Dendritic cell treated with granulocyte-macrophage colony-stimulating factor and Interleukin-4, amounts not matched to agents 40 ng/mL and 50 ng/mL, for 4 days (primary cell): ENCODE measurements at regions not wholly inside any gene's neighbourhood (a gene's known extent, or its start where the extent isn't known, plus 50 kb on each side); places are given as distances from the start of the nearest gene placed in this dataset.

Source experiments
- H3K27ac Mint-ChIP-seq: one replicate; pipeline ENCODE4 v1.8.0; 2022; ENCODE audit warnings: mild to moderate bottlenecking, mixed read lengths
- H3K27me3 Mint-ChIP-seq: one replicate; pipeline ENCODE4 v1.8.0; 2022; ENCODE audit warnings: mild to moderate bottlenecking, mixed read lengths
- H3K36me3 Mint-ChIP-seq: one replicate; pipeline ENCODE4 v1.8.0; 2022; ENCODE audit warnings: low read depth, mixed read lengths
- H3K4me1 Mint-ChIP-seq: one replicate; pipeline ENCODE4 v1.8.0; 2022; ENCODE audit warnings: low read depth, mixed read lengths
- H3K4me3 Mint-ChIP-seq: one replicate; pipeline ENCODE4 v1.8.0; 2022; ENCODE audit warnings: mild to moderate bottlenecking, moderate library complexity, mixed read lengths
- H3K9me3 Mint-ChIP-seq: one replicate; pipeline ENCODE4 v1.8.0; 2022; ENCODE audit warnings: mixed read lengths
- intact Hi-C: fragments of 100-400 bp; cut with micrococcal nuclease; formaldehyde crosslinking; loops from one replicate; pipeline ENCODE4 v1.15.0; 2022

DNA sequence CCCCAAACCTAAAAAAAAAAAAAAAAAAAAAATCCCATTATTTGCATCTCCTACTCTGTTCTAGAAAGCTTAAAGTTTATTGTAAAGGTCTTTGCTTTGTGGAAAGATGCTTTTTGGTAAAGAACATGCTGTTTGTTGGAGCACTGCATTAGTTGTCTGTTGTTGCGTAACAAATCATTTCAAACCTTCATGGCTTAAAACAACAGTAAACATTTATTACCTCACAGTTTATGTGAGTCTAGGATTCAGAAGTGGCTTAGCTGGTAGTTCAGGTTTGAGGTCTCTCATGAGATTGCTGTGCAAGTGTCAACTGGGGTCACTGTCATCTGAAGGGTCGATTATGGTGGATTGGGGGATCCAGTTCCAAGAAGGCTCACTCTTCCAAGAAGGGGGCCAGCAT is 155.2 kb upstream of the ZFP64 start:
- Mint-ChIP-seq H3K4me3 (no peak overlapping the region), H3K27ac (no peak overlapping the region), H3K36me3 (no peaks in the 10 kb centered on the region), H3K9me3 (no peaks in the 10 kb centered on the region), H3K27me3 (no peaks in the 10 kb centered on the region), H3K4me1 (no peaks in the 10 kb centered on the region)
- intact Hi-C loops: no loop called here

- Mint-ChIP-seq H3K36me3 (no peaks in the 10 kb centered on the region), H3K4me3 (no peak overlapping the region), H3K27ac (no peak overlapping the region), H3K27me3 (no peaks in the 10 kb centered on the region), H3K4me1 (no peaks in the 10 kb centered on the region), H3K9me3 (no peaks in the 10 kb centered on the region)
- intact Hi-C loops: no loop called here
Observed at GRCh38 chr20:52342913-52343312, 151.3 kb upstream of the ZFP64 start.

DNA sequence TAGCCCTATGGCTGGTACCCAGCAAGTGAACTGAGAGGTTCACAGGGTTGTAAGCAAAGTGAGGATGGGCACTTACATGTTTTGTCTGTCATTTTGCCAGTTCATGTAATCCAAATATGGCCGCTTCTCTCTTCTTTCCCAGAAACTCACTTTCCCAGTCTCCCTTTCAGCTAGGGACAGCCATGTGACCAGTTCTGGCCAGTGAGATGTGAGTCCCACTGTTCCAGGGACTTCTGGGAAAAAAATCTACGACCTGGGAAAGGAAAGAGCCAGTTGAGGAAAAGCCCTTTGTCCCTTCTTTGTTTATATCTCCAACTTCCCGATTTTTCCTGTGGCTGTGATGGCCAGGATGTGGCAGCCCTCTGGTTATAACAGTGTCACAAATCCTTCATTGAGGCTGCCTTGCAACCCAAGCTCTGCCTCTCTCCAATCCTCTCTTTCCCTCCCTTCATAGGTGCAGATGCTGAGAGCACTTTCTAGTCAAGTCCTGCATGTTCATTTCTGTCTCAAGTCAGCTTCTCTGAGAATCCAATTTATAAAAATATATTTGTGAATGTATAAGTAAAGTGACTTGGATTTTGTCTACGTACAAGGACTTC is 148.6 kb upstream of the ZFP64 start:
- Mint-ChIP-seq H3K27ac (no peak overlapping the region), H3K4me1 (no peaks in the 10 kb centered on the region), H3K36me3 (no peaks in the 10 kb centered on the region), H3K9me3 (no peaks in the 10 kb centered on the region), H3K27me3 (peaks cover 2% of the 10 kb centered on the region), H3K4me3 (no peak overlapping the region)
- intact Hi-C loops: no loop called here

GRCh38 chr20:52332649-52333250 is 141.2 kb upstream of the ZFP64 start:
- no peaks in the 10 kb centered on the region for H3K4me1 Mint-ChIP-seq
- no peak overlapping the region for H3K4me3 Mint-ChIP-seq
- H3K9me3 Mint-ChIP-seq: no peaks in the 10 kb centered on the region
- intact Hi-C loops: no loop called here
- H3K36me3 Mint-ChIP-seq: no peaks in the 10 kb centered on the region
- peaks cover 2% of the 10 kb centered on the region for H3K27me3 Mint-ChIP-seq
- no peak overlapping the region for H3K27ac Mint-ChIP-seq

DNA sequence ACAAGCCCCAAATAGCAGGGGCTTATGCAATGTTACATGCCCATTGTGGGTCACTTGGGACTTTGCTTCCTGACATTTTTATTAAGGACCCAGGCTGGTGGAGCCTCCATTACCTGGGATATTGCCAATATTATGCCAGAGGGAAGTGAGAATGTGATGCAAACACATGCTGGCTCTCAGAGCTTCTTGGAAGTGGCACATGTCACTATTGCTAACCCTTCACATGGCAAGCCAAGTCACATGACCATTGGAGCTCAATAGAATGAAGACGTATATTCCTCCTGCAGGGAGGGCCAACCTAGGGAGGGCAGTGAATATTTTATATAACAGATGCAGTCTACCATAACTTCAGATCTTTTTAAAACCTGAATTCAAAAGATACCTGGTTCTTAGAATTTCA is 140.7 kb upstream of the ZFP64 start:
- Mint-ChIP-seq H3K4me1 (no peaks in the 10 kb centered on the region), H3K4me3 (no peak overlapping the region), H3K27ac (no peak overlapping the region), H3K9me3 (no peaks in the 10 kb centered on the region), H3K36me3 (no peaks in the 10 kb centered on the region), H3K27me3 (no peaks in the 10 kb centered on the region)
- intact Hi-C loops: no loop called here

DNA sequence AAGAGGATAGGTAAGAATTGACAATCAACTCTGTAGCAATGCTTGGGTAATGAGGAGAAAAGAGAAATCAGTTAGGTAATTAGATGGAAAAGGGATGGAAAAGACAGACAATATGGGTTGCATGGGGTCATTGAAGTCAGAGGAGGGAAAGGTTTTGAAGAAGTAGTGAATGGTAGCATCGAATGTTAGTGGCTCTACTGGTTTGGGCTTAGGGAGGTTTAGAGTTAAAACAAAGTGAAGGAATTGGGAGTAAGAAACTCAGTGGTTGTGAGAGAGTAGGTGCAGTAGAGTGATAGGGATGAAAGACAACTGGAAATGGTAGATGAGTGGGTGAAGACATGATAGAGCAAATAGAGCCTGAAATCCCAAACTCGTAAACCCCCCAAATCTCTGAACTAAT is 140.1 kb upstream of the ZFP64 start:
- H3K27me3 Mint-ChIP-seq: no peaks in the 10 kb centered on the region
- intact Hi-C loops: no loop called here
- H3K4me3 Mint-ChIP-seq: no peak overlapping the region
- H3K4me1 Mint-ChIP-seq: no peaks in the 10 kb centered on the region
- no peaks in the 10 kb centered on the region for H3K36me3 Mint-ChIP-seq
- H3K27ac Mint-ChIP-seq: no peak overlapping the region
- H3K9me3 Mint-ChIP-seq: no peaks in the 10 kb centered on the region

GRCh38 chr20:52321396-52321795 is 129.8 kb upstream of the ZFP64 start:
- intact Hi-C loops: no loop called here
- Mint-ChIP-seq H3K27me3 (peaks cover 6% of the 10 kb centered on the region), H3K4me1 (no peaks in the 10 kb centered on the region), H3K4me3 (no peak overlapping the region), H3K27ac (no peak overlapping the region), H3K9me3 (no peaks in the 10 kb centered on the region), H3K36me3 (no peaks in the 10 kb centered on the region)

GRCh38 chr20:52318651-52319050 is 127.1 kb upstream of the ZFP64 start:
- no peak overlapping the region for H3K27ac Mint-ChIP-seq
- no peaks in the 10 kb centered on the region for H3K4me1 Mint-ChIP-seq
- no peak overlapping the region for H3K4me3 Mint-ChIP-seq
- H3K9me3 Mint-ChIP-seq: no peaks in the 10 kb centered on the region
- intact Hi-C loops: no loop called here
- no peaks in the 10 kb centered on the region for H3K36me3 Mint-ChIP-seq
- peaks cover 10% of the 10 kb centered on the region for H3K27me3 Mint-ChIP-seq

- Mint-ChIP-seq H3K27ac (no peak overlapping the region), H3K27me3 (peaks cover 8% of the 10 kb centered on the region), H3K9me3 (no peaks in the 10 kb centered on the region), H3K4me3 (no peak overlapping the region), H3K36me3 (no peaks in the 10 kb centered on the region), H3K4me1 (no peaks in the 10 kb centered on the region)
- intact Hi-C loops: loop anchor here (2.0 to 5.0 kb wide), 2 partner anchors 65 to 904 kb away; no protein-coding TSS in a partner anchor
Observed at GRCh38 chr20:52313341-52313963, 121.9 kb upstream of the ZFP64 start.

DNA sequence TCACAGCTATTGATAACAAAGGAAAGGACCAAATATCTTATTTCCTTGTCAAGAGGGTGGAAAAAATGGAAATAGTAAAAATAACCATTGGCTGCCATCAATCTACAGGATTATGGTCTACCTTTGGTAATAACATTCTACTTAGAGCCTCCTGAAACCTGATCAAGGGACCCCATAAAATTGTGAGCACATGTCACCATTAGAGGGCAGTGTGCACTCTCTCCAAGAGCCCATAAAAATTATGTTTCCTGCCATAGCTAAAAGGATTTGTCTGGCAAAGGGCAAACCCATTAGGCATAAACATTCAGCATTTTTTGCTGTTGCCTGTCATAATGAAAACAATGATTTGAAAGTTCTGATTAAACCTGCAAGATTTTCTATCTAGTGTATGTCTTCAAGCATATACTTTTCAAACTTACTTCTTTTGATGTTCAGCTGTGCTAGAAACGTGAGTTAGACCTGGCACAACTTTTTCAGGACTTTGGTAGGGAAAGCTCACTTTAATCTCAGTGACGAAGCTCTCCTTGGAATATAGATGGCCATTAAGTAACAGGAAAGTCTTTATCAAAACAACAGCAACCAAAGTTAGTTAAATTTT is 120.7 kb upstream of the ZFP64 start:
- Mint-ChIP-seq H3K4me3 (no peak overlapping the region), H3K27ac (no peak overlapping the region), H3K36me3 (no peaks in the 10 kb centered on the region), H3K27me3 (peaks cover 8% of the 10 kb centered on the region), H3K9me3 (no peaks in the 10 kb centered on the region), H3K4me1 (peaks cover 5% of the 10 kb centered on the region)
- intact Hi-C loops: loop anchor here (2.0 to 5.0 kb wide), 2 partner anchors 67 to 905 kb away; no protein-coding TSS in a partner anchor

DNA sequence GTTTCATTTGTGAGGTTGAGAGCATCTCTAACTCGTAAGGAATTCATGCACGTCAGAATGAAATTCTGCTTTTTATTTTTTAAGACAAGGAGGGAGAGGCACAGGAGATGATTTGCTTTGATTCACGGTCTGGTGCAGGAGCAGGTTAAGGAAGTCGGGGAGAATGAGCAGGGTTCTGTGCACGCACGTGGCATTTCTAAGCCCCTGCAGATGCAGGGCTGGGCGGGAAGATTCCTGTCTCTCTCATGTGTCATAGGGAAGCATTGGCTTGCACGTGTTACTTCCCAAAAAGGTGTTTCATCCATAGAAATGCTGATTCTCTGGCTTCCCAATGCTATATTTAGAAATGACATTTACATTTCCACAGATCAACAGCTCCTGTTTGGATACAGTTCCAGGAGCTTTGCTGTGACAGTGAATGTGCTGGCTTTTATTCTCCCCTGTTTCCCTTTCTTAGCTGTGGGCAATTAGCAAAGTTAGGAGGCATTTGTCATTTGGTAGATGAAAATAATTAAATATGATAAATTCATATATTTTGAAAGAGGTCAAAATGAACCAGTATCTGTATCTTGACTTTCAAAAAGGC is 119.7 kb upstream of the ZFP64 start:
- intact Hi-C loops: loop anchor here (5.0 kb wide), 1 partner anchor 906 kb away; no protein-coding TSS in a partner anchor

DNA sequence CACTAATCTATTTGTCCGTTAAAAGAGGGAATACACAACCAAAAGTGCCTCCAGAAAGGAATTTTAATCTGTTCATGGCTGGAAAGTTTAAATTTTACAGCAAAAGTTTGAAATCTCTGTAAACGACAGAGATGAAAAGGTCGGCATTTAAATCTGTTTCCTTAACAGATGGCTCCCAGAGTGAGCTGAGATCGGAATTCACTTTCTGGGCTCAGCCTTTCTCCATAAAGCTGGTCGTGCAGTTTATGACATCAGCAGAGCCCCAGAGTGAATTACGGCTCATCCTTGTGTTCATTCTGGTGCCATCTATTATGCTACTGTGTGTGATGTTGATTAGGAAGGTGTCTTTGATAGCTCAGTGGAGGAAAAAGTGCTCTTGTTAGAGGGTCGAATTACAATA is 117.6 kb upstream of the ZFP64 start:
- peaks cover 7% of the 10 kb centered on the region for H3K4me1 Mint-ChIP-seq
- no peak overlapping the region for H3K4me3 Mint-ChIP-seq
- H3K36me3 Mint-ChIP-seq: no peaks in the 10 kb centered on the region
- H3K9me3 Mint-ChIP-seq: no peaks in the 10 kb centered on the region
- intact Hi-C loops: no loop called here
- H3K27ac Mint-ChIP-seq: no peak overlapping the region
- H3K27me3 Mint-ChIP-seq: peaks cover 1% of the 10 kb centered on the region

More for the DNA sequence above, 119.7 kb upstream of the ZFP64 start:
- H3K27ac Mint-ChIP-seq: no peak overlapping the region
- H3K4me1 Mint-ChIP-seq: peaks cover 7% of the 10 kb centered on the region
- H3K27me3 Mint-ChIP-seq: peaks cover 3% of the 10 kb centered on the region
- H3K36me3 Mint-ChIP-seq: no peaks in the 10 kb centered on the region
- no peak overlapping the region for H3K4me3 Mint-ChIP-seq
- H3K9me3 Mint-ChIP-seq: no peaks in the 10 kb centered on the region

DNA sequence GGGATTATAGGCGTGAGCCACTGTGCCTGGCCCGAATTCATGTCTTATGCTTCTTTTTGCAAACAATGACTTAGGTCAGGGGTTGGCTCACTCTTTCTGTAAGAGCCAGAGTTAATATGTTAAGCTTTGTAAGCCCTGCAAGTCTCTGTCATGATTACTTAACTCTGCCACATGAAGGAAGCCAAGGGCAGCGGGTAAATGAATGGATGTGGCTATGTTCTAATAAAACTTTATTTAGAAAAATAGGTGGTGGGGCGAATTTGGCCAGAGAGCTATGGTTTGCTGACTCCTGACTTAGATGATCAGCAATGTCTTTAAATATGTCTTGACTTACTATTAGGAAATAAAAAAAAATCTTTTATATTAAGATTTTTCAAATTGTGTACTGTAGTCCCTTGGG is 114.9 kb upstream of the ZFP64 start:
- Mint-ChIP-seq H3K27ac (no peak overlapping the region), H3K27me3 (peaks cover 9% of the 10 kb centered on the region), H3K4me1 (peaks cover 7% of the 10 kb centered on the region), H3K36me3 (no peaks in the 10 kb centered on the region), H3K9me3 (no peaks in the 10 kb centered on the region), H3K4me3 (no peak overlapping the region)
- intact Hi-C loops: no loop called here

DNA sequence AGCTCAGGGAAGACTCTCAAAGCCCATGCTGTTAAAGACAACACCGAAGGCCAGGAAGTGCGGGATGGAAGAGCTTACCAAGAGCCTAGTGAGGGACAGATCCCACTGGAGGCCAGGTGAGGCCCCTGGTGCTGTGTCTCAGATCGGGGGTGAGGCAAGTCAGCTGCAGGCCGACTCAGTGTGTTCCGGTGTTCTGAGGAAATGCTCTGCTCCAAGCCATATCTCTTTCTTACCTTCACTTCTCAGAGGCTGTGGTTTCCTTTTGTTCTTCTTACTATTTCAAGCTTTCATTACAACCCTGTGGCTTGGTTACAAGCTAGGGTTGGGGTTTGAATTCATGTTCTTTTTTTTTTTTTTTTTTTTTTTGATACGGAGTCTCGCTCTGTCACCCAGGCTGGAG is 114.3 kb upstream of the ZFP64 start:
- no peak overlapping the region for H3K27ac Mint-ChIP-seq
- H3K4me1 Mint-ChIP-seq: peaks cover 7% of the 10 kb centered on the region
- H3K4me3 Mint-ChIP-seq: no peak overlapping the region
- no peaks in the 10 kb centered on the region for H3K36me3 Mint-ChIP-seq
- intact Hi-C loops: no loop called here
- H3K9me3 Mint-ChIP-seq: no peaks in the 10 kb centered on the region
- peaks cover 9% of the 10 kb centered on the region for H3K27me3 Mint-ChIP-seq
